NCI-H2227 treated with DMSO at 0.1 percent for 48 hours (cell line): ENCODE measurements at regions not wholly inside any gene's neighbourhood (a gene's known extent, or its start where the extent isn't known, plus 50 kb on each side); places are given as distances from the start of the nearest gene placed in this dataset.

Source experiments
- DNase-seq: peaks from one replicate; lab custom pipeline; 2025; lab: John Stamatoyannopoulos, UW

GRCh38 chr3:25218362-25218761, 209.7 kb upstream of the RARB start:
- DNase-seq: no peak

- DNase-seq: no peak
Observed at GRCh38 chr3:25226747-25227146, 201.3 kb upstream of the RARB start.

GRCh38 chr3:25229586-25229985, 198.5 kb upstream of the RARB start:
- DNase-seq: peak; percentile 82

- no peak for DNase-seq
Observed at GRCh38 chr3:25235031-25235430, 193.0 kb upstream of the RARB start.

GRCh38 chr3:25235466-25235865, 192.6 kb upstream of the RARB start:
- DNase-seq: no peak

- DNase-seq: no peak
Observed at GRCh38 chr3:25237602-25238001, 190.5 kb upstream of the RARB start.

- no peak for DNase-seq
Observed at GRCh38 chr3:25239042-25239441, 189.0 kb upstream of the RARB start.

GRCh38 chr3:25246913-25247312, 181.2 kb upstream of the RARB start:
- DNase-seq: no peak

GRCh38 chr3:25252291-25252690, 175.8 kb upstream of the RARB start:
- DNase-seq: no peak

GRCh38 chr3:25257026-25257425, 171.0 kb upstream of the RARB start:
- DNase-seq: no peak

- no peak for DNase-seq
Observed at GRCh38 chr3:25259871-25260270, 168.2 kb upstream of the RARB start.

GRCh38 chr3:25262322-25262721, 165.7 kb upstream of the RARB start:
- no peak for DNase-seq

GRCh38 chr3:25265284-25265683, 162.8 kb upstream of the RARB start:
- DNase-seq: no peak

- DNase-seq: no peak
Observed at GRCh38 chr3:25266677-25267076, 161.4 kb upstream of the RARB start.

GRCh38 chr3:25272090-25272489, 156.0 kb upstream of the RARB start:
- no peak for DNase-seq

GRCh38 chr3:25273582-25274171, 154.4 kb upstream of the RARB start:
- DNase-seq: no peak

GRCh38 chr3:25277503-25277902, 150.6 kb upstream of the RARB start:
- DNase-seq: no peak

- DNase-seq: no peak
Observed at GRCh38 chr3:25281041-25281731, 146.9 kb upstream of the RARB start.

- DNase-seq: no peak
Observed at GRCh38 chr3:25281732-25282126, 146.3 kb upstream of the RARB start.

GRCh38 chr3:25283613-25284012, 144.4 kb upstream of the RARB start:
- no peak for DNase-seq

GRCh38 chr3:25284249-25284648, 143.8 kb upstream of the RARB start:
- DNase-seq: no peak

- DNase-seq: no peak
Observed at GRCh38 chr3:25287291-25287884, 140.7 kb upstream of the RARB start.

- DNase-seq: no peak
Observed at GRCh38 chr3:25288413-25288812, 139.7 kb upstream of the RARB start.

GRCh38 chr3:25289156-25289555, 138.9 kb upstream of the RARB start:
- no peak for DNase-seq
